LHCN-M2 (cell line): ENCODE measurements at regions not wholly inside any gene's neighbourhood (a gene's known extent, or its start where the extent isn't known, plus 50 kb on each side); places are given as distances from the start of the nearest gene placed in this dataset.
"Not testable (repeated sequence)": the region's sequence is repeated elsewhere in the genome, so short reads cannot be mapped to it uniquely, and the experiment has no call there.

Experiments used
- DNase-seq: peaks from one replicate; pipeline ENCODE4 v3.0.0-alpha.2; 2012; ENCODE audit warnings: low read depth

DNA sequence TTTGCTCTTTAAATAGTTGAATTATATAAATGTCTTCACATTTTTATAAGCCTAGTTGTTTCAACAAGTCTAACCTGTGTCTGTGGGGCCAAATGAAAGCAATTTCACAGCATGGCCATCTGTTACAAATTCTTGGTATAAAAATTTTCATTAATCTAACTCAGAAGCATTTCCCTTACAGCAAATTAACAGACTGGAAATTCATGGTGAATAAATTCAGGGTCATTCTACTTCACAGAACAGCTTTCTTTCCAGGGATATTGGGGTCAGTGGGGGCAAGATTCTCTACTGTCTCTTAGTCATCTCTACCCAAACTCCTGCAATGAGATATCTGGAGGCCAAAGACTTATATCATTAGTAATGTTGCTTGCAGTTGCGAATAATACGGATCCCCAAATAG is 352.1 kb downstream of the MMUT start:
- DNase-seq, result no peak

DNA sequence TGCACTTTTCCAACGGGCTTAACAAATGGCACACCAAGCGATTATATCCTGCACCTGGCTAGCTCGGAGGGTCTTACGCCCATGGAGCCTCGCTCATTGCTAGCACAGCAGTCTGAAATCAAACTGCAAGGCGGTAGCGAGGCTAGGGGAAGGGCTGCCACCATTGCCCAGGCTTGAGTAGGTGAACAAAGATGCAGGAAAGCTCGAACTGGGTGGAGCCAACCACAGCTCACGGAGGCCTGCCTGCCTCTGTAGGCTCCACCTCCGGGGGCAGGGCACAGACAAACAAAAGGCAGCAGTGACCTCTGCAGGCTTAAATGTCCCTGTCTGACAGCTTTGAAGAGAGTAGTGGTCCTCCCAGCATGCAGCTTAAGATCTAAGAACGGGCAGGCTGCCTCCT is 365.4 kb downstream of the MMUT start:
- DNase-seq, result not testable (repeated sequence)

DNA sequence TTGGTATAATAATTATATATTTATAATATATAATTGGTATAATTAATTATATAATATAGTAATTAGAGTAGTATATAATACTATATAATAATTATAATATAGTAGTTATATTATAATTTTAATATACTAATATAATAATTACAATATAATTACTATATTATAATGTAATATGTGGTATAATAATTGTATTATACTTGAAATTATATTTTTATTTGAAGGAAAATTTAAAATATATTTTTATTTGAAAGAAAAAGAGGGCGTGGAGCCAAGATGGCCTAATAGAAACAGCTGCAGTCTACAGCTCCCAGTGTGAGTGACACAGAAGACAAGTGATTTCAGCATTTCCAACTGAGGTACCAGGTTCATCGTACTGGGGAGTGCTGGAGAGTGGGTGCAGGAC is 365.9 kb downstream of the MMUT start:
- no peak for DNase-seq

DNA sequence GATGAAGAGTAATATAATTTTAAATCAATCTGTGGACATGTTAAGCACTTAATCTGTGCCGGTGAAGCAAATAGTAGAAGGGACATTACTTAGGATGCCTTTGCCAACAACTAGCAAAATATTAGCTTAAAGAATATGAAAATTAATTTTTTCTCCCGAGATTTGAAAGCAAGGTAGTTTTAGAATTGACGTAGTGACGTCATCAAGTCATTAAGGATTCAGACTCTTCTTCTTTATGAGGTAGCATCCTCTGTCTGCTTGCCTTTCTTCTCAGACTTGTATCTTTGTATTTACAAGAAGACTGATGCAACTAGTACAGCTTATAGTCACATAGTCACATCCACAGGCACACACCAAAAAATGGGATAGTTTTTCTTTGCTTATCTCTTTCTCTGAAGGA is 374.4 kb downstream of the MMUT start:
- no peak for DNase-seq

DNA sequence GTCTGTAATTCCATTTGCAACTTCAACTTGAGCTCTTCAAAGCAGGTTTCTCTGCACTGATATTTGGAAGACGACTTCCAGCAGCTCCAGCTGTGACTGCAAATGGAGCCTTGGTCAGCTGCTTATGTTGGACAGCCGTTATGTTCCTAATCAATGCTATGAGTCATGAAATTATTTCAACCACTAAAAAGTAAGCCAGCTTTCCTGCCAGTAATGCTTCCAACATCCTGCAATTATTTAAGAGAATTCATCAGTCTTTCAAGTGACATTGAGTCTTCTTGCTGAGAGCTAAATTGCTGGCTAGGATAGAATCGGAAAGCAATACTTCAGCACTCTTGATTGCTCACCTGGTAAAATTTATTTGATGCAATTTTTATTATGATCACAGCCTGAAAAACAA is 375.7 kb downstream of the MMUT start:
- DNase-seq, result peak; percentile 15

DNA sequence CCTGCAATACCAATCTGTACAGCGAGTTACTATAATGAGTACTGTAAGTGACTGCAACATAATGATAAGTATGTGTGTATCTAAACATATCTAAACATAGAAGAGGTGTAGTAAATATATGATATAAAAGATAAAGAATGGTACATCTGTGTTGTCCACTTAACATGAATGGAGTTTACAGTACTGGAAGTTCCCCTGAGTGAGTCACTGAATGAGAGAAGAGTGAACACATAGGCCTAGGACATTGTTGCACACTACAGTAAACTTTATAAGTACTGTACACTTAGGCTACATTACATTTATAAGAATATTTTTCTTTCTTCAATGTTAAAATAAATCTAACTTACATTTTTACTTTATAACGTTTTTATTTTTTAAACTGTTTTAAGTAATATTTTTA is 380.4 kb downstream of the MMUT start:
- DNase-seq, result no peak

DNA sequence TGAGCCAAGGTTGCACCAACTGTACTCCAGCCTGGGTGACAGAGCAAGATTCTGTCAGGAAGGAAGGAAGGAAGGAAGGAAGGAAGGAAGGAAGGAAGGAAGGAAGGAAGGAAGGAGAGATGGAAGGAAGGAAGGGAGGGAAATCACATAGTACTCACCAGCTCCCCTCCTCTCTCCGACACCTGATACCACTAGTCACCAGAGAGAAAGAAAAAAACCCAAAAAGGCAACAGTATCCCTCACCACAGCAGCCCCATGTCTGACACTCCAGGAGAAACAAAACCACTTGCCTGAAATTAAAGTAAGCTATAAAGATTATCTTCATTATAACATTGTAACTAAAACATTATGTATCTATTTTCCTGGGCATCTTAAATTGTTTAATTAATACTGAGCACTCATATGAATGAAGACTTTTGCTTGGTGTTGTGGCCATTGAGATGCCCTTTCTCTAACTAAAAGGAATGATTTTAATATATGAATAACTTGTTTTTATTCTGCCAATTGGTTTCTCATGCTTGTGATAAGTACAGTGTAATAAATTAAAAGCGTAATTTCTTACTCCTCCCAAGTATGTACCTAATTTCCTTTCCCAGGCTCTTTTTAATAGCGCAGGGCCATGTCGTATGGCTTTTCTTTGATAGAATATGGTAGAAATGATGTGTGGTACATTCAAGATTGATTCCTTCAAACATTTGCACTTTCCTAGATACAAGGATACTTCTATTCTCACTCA is 390.0 kb downstream of the MMUT start:
- DNase-seq, result no peak

DNA sequence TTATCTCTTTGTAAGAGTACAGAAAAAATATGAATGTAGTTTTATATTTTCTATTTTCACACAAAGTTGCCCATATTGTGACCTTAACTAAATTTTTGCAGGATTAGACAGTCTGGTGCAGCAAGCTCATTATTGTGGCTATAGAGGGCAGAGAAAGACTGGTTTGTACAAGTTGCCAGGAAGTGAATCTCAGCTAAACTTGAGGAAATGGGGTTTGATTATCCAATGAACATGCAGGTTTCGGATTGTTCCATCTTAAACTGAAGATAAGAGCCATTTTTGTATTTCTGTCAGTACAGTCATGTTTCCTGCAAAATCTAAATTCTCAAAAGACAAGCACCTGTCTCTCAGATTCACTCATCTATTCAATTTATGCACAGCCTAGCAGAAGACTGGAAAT is 390.9 kb downstream of the MMUT start:
- DNase-seq, result peak; percentile 20

DNA sequence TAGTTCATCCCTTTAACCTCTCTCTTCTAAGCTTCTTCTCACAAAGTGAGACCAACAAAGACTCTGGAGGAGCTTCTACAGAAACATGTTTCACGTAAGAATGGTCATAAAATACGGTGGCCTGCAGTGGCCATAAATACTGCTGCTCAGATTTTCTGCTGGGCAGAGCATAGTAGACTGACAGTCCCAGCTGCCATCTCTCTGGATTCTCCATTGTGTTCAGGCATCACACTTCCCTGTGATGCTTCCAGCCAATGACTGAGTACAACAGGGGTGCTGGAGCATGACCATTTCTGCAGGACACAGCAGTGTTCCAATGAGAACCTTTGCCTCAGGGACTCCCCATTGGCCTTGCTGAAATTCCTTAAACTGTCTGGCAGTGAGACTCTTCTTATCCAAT is 392.6 kb downstream of the MMUT start:
- peak; percentile 9 for DNase-seq

DNA sequence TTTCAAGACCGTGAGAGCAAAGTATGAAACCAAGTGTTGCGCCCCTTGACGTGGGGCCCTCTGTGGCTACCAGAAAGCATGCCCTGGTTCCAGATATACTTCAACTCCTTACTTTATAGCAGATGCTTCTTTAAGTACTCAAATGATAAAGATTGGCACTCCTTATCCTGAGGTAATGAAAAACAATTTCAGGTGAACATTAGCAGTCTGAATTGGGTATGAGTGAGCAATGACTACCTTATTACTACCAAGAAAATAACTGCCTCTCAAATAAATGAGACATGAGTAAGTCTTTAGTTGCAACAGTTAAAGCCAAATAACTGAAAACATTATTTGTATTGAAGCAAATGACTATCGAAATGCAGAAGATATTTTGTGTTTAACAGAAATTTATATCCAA is 408.7 kb downstream of the MMUT start:
- DNase-seq, result no peak

DNA sequence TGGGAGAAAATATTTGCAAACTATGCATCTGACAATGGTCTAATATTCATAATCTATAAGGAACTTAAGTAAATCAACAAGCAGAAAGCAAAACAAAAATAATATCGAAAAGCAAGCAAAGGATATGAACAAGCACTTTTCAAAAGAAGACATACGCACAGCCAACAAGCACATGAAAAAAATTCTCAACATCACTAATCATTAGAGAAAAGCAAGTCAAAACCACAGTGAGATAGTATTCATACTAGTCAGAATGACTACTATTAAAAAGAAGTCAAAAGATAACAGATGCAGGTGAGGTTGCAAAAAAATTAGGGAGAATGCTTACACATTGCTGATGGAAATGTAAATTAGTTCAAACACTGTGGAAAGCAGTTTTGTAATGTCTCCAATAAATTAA is 410.2 kb downstream of the MMUT start:
- DNase-seq, result no peak

DNA sequence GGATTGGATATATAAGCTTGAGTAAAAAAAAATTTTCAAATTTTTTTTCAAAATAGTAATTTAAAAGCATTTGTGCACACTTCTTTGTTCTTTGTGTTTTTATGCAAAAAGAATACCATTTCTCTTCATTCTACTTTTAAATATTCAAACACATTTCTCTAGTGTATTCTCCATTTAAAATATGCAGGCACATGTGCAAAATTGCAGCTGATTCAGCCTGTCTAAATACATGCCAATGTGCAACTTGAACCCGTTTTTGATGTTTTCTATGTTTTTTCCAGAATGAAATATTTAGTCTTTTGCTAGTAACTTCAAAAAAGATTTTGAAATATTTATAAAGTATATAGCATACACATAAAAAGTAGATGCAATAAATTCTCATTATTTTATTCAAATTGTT is 411.8 kb downstream of the MMUT start:
- no peak for DNase-seq

DNA sequence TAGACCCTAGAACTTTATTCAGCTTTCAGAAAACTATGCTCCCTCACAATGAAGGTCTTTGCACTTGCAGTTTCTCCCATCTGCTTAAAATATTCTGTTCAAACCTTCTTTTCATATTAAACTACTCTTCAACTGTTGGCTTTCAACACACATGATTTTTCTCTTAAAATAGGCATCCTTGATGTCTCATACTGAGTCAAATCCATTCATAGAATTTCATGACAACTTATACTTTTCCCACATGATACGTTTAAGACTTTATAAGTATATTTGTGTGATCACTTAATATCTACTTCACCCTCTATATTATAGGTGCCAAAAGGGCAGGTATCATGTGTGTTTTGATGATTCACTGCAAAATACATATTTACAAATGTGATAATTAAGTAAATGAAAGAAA is 412.5 kb downstream of the MMUT start:
- DNase-seq, result no peak

DNA sequence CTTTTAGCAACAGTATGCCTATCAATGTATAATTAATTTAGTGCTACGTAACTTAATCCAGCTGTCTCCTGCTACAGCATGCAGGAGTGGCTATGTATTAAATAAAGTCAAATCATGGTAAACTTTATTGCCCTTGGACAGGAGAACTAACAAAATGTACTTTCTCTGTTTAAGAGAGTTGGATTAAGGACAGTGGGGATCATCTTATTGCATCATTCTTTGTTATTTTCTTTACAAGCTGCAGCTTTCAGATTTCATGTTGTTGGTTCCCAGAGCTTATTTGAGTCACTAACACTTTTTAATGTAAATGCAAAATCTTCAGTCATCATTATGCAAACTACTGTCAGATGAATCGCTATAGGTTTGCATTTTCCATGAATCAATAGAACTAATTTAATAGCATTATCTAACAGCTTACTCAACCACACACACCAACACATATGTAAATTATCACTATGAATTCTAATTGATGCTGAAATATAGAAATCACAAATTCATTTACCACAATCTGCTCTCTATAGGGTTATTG is 424.7 kb downstream of the MMUT start:
- DNase-seq, result no peak

DNA sequence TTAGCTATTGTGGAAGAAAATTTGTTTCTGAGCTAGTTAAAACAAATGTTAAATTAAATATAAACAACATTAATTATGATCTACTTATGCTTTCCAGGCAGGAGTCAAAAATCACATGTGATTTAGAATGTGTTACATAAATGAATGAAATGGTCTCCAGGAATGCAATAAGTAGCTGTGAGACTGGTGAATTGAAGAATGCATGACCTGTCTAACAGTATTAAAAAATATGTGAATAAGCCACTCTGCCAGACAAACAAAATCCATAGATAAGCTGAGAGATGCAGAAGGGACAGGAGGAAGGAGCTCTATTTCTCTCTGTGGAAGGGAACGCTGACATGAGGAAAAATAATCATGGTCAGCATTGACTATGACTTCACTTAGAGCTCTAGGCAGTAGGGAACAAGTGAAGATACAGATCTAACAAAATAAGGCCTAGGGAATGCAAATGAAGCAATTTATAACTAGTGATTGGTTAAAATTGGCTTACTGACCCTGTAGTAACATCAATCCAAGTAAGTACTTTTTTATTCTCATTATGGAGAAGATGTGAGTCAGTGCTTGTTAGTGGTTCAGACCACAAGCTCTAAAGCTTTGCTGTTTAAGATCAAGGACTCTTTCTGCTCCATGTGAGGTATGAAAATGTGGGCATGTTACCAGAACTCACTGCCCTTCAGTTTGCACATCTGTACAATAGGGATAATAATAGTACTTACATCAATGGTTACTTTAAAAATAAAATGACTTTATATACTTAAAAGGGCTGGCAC is 432.6 kb downstream of the MMUT start:
- peak; percentile 45 for DNase-seq

DNA sequence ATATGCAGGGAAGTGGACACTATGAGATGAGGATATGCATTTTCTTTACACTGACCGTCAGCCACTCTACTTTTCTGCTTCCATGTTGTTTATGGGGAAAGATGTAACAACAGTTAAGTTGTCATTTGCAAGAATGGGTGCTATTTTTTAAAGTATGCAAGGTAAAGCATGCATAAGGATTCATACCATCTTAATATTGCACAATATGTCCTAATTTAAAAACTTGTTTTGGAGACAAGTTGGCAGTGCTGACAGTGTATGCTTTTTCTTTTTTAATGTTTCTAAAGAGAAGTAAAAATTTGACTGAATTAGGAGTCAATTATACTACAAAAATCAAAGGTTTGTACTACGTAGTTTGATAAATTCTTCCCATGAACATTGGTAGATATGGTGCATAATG is 435.4 kb downstream of the MMUT start:
- no peak for DNase-seq

DNA sequence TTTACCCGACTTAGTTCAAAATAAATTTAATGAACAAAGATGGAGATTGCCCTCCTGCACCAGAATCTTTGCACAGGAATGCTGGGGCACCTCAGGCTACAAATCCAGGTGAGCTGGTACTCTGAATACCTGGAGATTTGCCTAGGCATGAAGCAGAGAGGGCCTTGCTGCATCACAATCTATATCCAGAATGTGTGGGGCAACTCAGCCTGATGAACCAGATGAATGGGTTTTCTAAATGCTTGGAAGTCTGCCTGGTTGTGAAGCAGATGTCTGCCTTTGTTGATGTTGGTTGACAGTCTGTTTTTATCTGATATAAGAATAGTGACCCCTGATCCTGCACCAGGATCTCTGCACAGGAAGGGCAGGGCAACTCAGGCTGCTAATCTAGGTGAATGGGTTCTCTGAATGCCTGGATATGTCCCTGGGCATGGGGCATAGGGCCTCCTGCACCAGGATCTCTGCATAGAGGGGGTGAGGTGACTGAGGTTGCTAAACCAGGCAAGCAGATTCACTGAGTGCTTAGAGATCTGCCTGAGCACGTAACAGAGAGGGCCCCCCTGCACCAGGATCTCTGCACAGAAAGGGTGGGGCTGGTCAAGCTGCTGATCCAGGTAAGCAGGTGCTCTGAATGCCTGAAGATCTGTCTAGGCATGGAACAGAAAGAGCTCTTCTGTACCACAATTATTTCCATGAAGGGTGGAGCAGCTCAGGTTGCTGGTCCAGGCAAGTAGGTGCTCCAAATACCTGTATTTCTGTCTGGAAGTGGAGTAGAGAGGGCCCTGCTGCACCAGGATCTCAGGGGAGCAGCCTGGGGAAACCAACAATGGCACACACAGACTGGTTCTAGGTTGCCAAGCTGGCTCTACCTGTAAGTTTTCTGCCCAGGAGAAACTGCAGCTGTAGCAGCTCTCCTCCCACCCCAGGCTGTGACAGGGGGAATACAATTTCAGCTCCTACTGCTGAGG is 437.5 kb downstream of the MMUT start:
- DNase-seq, result no peak

DNA sequence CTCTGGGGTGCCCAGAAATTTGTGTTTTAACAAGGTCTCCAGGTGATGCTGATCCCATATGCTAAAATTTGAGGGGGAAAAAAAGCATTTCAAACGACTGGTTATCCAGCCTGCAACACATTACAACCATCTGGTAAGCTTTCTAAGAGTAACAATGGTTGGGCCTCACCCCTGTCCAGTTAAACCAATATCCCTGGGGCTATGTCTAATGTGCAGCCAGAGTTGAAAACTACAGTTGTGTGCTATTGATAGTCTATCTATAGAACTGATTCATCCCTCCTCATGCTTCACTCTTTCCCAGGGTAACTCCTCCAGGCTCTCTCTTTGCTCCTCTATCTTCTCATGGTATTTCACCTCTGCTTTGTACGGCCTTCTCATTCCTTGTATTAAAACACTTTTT is 458.3 kb downstream of the MMUT start:
- no peak for DNase-seq

DNA sequence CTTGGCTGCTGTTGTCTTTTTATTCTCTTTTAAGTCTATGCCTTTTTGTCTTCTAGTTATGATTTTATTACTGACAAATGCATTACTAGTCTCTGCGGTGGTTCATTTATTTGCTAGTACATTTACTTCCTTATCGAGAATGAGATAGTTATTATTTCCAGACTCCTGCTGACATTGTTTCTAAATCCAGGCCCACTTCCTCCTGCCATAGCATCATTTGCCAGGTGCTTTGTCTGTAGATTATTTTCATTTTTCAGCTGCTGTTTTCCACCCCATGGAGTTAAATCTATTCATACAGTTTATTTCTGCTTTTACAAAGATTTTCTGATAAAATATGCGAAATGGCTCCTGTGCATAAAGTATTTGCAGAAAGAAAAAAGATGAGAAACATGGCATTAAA is 459.7 kb downstream of the MMUT start:
- no peak for DNase-seq

DNA sequence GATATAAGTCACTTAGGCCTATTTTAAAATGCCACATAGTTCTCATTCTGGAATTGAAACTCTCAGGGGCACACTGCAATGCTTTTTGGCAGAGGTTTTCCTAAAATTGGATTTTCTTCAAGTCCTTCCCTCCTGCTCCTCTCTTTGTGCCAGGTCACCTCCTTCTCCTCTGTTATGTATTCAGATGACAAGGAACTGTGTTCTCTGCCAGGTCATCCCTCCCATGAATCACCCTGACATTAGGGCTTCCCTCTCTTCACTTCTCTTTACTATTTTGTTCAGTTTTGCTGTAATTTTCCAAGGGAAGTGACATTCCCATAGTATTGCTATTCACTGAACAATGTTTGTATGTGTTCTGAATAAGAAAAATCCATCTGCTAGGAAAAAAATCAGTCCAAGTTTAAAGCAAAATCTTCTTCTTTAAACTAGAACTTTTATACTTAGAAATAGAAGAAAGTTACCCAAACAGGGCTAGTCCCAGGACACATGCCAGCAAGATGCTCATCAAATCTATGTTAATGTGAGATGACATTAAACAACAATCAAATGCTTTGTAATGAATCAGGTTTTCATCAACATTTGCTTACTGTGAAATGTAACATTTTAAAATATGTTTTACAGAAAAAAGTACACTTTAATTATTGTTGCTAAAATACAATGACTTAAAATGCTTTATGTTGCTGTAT is 461.1 kb downstream of the MMUT start:
- peak; percentile 31 for DNase-seq

DNA sequence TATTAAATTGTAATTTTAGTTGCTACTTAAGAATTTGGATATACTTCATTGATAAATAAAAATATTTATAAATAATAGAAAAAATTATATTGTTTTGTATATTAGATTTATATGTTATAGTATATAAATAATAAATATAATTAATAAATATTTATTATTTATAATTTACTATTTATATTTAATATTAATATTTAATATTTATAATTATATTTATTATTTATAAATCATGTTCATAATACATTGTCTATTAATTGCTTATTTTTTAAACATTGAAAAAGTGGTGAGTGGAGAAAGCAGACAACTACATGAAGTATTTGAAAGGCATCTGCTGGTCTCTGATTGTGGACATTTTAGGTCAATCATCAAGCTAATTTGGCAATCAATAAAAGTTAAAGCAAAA is 464.5 kb downstream of the MMUT start:
- no peak for DNase-seq
